Esophagus muscularis mucosa (tissue), 4 donors: ENCODE measurements at regions not wholly inside any gene's neighbourhood (a gene's known extent, or its start where the extent isn't known, plus 50 kb on each side); places are given as distances from the start of the nearest gene placed in this dataset.

ENCODE experiments used
- EP300 ChIP-seq: sonication (generic); formaldehyde crosslinking; IDR thresholded peaks from one replicate; pipeline ENCODE4 v1.6.1; 2017; ENCODE audit warnings: antibody characterized with exemption
- POLR2A ChIP-seq: fragments of 450-650 bp; IDR thresholded peaks from one replicate; pipeline ENCODE4 v1.6.1; 2017; ENCODE audit warnings: antibody characterized with exemption, moderate library complexity, mild to moderate bottlenecking, low read depth
- POLR2AphosphoS5 ChIP-seq, 2 donors: sonication (generic); formaldehyde crosslinking; IDR thresholded peaks; one replicate each; pipeline ENCODE4 v1.6.1; 2017; ENCODE audit warnings: antibody characterized with exemption in 2 of 2
- TF ChIP-seq, protein P1 (sequence below), 3 experiments: fragments of 200-600 bp in 2 of 3; fragments of 450-650 bp in 1 of 3; sonication (generic) in 2 of 3; IDR thresholded peaks; one replicate each; pipeline ENCODE4 v1.5.1; 2017 to 2019; ENCODE audit warnings: antibody characterized with exemption in 3 of 3, mild to moderate bottlenecking in 2 of 3, moderate library complexity in 1 of 3

DNA sequence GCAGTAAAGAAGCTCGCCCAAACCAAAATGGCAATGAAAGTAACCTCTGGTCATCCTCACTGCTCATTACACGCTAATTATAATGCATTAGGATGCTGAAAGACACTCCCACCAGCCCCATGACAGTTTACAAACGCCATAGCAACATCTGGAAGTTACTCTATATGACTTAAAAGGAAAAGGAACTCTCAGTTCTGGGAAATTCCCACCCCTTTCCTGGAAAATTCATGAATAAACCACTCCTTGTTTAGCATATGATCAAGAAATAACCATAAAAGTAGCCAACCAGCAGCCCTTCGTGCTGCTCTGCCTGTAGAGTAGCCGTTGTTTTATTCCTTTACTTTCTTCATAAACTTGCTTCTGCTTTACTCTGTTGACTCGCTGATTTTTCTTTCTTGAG, 164.6 kb downstream of the SMAD6 start:
- TF ChIP-seq POLR2A: no peak
- TF ChIP-seq, protein P1, sequence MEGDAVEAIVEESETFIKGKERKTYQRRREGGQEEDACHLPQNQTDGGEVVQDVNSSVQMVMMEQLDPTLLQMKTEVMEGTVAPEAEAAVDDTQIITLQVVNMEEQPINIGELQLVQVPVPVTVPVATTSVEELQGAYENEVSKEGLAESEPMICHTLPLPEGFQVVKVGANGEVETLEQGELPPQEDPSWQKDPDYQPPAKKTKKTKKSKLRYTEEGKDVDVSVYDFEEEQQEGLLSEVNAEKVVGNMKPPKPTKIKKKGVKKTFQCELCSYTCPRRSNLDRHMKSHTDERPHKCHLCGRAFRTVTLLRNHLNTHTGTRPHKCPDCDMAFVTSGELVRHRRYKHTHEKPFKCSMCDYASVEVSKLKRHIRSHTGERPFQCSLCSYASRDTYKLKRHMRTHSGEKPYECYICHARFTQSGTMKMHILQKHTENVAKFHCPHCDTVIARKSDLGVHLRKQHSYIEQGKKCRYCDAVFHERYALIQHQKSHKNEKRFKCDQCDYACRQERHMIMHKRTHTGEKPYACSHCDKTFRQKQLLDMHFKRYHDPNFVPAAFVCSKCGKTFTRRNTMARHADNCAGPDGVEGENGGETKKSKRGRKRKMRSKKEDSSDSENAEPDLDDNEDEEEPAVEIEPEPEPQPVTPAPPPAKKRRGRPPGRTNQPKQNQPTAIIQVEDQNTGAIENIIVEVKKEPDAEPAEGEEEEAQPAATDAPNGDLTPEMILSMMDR (IDR thresholded peaks at IDR 0.05): no peak
- TF ChIP-seq EP300: no peak
- no peak for TF ChIP-seq POLR2AphosphoS5 (IDR thresholded peaks at IDR 0.05)
